Left renal pelvis (tissue), 4 donors: ENCODE measurements at regions not wholly inside any gene's neighbourhood (a gene's known extent, or its start where the extent isn't known, plus 50 kb on each side); places are given as distances from the start of the nearest gene placed in this dataset.
"Not testable (repeated sequence)": the region's sequence is repeated elsewhere in the genome, so short reads cannot be mapped to it uniquely, and the experiment has no call there.

Source experiments
- DNase-seq, 4 donors: peaks; one replicate each; pipeline ENCODE4 v3.0.0-alpha.2; 2013; ENCODE audit warnings: low read depth in 4 of 4, low spot score in 3 of 4

- DNase-seq, result no peak
Measured at GRCh38 chr16:51524070-51524469, 373.0 kb upstream of the SALL1 start.

GRCh38 chr16:51523400-51523799 is 372.3 kb upstream of the SALL1 start:
- no peak for DNase-seq

- DNase-seq, result no peak
Measured at GRCh38 chr16:51522902-51523301, 371.8 kb upstream of the SALL1 start.

GRCh38 chr16:51516960-51517359 is 365.9 kb upstream of the SALL1 start:
- not testable (repeated sequence) for DNase-seq

GRCh38 chr16:51510416-51510815 is 359.3 kb upstream of the SALL1 start:
- no peak for DNase-seq

- no peak for DNase-seq
Measured at GRCh38 chr16:51509336-51509735, 358.3 kb upstream of the SALL1 start.

- no peak for DNase-seq
Measured at GRCh38 chr16:51508490-51509212, 357.6 kb upstream of the SALL1 start.

GRCh38 chr16:51507286-51507685 is 356.2 kb upstream of the SALL1 start:
- no peak for DNase-seq

GRCh38 chr16:51500306-51500705 is 349.2 kb upstream of the SALL1 start:
- no peak for DNase-seq

GRCh38 chr16:51497541-51498211 is 346.6 kb upstream of the SALL1 start:
- DNase-seq, result no peak

GRCh38 chr16:51490866-51491265 is 339.8 kb upstream of the SALL1 start:
- DNase-seq, result no peak

GRCh38 chr16:51487880-51488279 is 336.8 kb upstream of the SALL1 start:
- no peak for DNase-seq

GRCh38 chr16:51474414-51475091 is 323.5 kb upstream of the SALL1 start:
- no peak for DNase-seq

GRCh38 chr16:51473091-51473490 is 322.0 kb upstream of the SALL1 start:
- no peak for DNase-seq

GRCh38 chr16:51470492-51470891 is 319.4 kb upstream of the SALL1 start:
- no peak for DNase-seq

GRCh38 chr16:51464996-51465395 is 313.9 kb upstream of the SALL1 start:
- no peak for DNase-seq

- no peak for DNase-seq
Measured at GRCh38 chr16:51461255-51461654, 310.2 kb upstream of the SALL1 start.

GRCh38 chr16:51458356-51459140 is 307.5 kb upstream of the SALL1 start:
- DNase-seq, result no peak

- DNase-seq, result no peak
Measured at GRCh38 chr16:51457775-51458174, 306.7 kb upstream of the SALL1 start.

GRCh38 chr16:51455398-51455797 is 304.3 kb upstream of the SALL1 start:
- no peak for DNase-seq

- DNase-seq, result no peak
Measured at GRCh38 chr16:51453251-51453650, 302.2 kb upstream of the SALL1 start.
